ENCODE measurements at regions not wholly inside any gene's neighbourhood (a gene's known extent, or its start where the extent isn't known, plus 50 kb on each side); places are given as distances from the start of the nearest gene placed in this dataset.
A peak's percentile ranks its signal among the peaks of the same experiment; 100 is the strongest.
"Not testable (repeated sequence)": the region's sequence is repeated elsewhere in the genome, so short reads cannot be mapped to it uniquely, and the experiment has no call there.

DNA sequence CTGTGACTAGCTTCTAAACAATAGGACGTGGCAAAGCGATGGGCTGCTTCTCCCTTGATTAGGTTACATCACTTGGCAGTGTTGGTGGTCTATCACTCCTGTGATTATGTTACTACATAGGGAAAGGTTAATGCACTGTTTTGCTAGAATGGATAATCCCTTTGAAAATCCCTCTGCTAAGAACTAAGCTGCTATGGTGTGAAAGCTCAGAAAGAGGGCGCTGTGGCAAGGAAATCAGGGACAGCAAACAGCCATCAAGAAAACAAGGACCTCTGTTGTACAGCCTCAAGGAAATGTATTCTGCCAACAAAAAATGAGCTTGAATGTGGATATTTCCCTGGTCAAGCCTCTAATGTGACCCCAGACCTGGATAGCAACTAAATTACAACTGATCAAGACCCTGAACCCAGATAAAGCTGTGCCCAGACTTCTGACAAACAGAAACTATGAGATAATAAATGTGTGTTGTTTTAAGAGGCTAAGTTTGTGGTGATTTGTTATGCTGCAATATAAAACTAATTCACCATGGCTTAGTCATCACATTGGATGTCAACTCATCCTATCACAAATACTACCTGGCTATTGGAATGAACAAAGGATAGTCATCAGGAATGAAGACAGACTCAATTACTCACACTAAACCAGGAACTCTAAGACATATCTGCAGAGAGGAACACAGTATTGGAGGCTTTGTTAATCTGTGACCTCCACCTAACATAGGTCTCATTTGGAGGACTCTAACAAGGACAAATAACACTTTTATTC is 1215.9 kb downstream of the EFNA5 start:
- peak in 24 of 56 donors; percentile 0 to 32 (median 8) for DNase-seq

- DNase-seq = no peak
Measured at GRCh38 chr5:106454050-106454449, 1216.7 kb downstream of the EFNA5 start.

DNA sequence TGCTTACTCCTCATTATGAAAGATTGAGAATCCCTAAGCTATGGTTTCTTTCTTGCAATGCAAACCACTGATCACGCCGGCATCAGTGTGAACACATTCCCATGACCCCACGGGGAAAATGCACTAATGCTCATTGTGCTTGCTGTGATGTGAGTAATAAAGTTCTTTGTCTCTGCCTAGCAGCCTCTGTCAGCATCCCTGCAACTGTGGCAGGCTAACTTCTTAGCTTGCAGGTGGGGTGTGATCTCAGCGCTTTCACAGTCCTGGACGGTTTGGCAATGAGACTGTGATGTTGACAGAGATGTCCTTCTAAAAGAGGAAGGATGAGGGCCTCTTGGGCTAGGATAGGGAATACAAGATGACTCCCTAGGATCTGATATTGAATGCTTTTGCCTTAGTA is 1218.7 kb downstream of the EFNA5 start:
- peak in 1 of 56 donors; percentile 1 for DNase-seq

DNA sequence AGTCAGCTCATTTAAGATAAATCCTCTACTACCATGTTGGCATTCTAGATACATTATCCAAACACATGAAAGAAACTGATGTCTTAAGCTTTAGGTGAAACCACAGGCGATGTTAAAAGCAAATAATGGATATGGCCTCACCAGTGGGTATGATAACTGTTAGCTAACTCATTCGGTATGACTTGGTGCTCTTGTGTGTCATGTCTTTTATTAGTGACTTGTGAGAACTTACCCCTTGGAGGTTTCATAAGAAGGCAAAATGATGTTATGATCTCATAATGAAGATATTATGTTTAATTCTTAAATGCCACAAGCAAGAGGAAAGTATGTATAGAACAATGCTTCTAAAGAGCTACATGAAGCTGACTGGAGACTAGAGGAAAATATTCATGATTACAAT is 1227.0 kb downstream of the EFNA5 start:
- no peak for DNase-seq

- DNase-seq = no peak
Measured at GRCh38 chr5:106435185-106435584, 1235.6 kb downstream of the EFNA5 start.

- not testable (repeated sequence) for DNase-seq
Measured at GRCh38 chr5:106430733-106431132, 1240.0 kb downstream of the EFNA5 start.

DNA sequence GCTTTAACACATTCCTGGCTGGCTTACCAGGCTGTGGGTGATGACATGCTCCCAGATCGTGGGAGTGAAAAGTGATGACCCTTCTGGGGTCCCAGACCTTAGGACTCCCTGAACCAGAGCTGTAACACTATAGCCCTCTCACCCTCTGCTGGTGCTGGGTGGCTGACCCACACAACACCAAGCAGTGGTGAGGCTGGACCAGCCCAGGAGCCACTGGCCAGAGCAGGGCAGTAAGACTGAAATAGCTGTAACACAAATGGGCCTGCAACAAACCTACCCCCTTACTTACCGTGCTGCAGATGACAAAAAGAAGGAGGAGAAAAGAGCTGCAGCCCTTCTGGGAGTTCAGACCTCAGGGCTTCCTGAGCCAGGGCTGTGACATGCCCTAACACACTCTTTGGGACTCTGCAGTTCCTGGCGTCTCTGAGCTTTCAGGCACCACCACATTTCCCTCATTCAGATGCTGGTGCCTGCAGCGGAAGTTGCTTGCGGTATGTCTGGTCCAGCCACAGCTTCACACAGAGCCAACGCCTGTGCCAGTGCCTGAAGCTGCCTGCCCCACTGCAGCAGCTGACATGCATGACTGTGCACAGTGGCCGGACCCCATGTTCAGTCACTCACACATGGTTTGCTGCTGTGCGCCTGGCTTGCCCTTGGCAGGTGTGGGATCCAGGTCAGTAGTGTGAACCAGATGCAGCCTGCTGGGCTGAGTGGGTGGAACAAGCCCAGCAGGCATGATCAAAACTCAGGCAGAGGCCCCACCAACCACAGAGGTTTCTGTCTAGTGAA is 1247.4 kb downstream of the EFNA5 start:
- no peak for DNase-seq

DNA sequence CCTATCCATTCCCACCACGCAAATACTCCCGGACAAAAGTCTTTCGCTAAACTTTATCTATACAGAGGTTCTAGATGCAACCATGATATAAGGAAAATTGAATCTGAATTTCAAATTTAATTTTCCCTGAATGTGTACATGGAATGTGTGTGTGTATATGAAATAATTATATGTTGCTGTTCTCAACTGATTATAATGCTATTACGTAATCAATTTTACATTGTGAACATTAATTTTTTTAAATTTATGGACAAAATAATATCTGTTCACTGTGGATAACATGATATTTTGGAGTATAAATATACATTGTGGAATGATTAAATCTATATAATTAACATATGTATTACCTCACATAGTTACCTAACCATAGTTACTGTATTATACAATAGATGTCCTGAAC is 1250.6 kb downstream of the EFNA5 start:
- DNase-seq = no peak

DNA sequence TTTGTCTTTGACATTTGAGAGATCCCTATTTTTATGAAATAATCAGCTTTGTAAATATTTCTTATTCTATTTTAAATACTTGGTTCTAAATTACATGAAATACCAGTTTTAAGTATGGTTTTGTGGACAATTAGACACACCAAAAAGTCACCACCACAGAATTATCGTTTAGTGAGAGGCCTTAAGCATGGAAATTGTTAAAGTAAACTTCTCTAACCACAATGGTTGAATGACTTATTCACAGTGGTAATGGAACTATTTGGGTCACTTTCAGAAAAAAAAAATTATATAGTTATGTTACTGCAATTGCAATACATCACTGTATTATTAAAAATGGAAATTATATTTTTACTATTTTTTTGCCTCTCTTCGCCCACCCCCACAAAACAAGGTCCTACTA is 1252.5 kb downstream of the EFNA5 start:
- DNase-seq = no peak

DNA sequence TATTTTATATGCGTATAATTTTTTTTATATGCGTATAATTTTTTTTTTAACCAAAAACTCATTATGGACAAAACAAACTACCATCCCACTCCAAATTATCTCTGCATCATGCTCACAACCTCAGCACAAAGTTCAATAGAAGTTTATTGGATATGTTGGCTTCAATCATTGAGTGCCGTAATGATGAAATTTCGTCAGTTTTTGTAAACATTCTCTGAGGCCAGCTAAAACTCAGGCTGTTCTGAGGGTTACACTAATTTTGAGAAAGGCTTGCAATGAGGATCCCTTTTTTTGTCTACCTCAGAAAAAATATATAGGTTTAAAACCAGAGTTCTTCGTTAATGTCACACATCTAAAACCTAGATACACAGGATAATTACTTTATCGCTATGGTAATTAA is 1253.2 kb downstream of the EFNA5 start:
- no peak for DNase-seq

DNA sequence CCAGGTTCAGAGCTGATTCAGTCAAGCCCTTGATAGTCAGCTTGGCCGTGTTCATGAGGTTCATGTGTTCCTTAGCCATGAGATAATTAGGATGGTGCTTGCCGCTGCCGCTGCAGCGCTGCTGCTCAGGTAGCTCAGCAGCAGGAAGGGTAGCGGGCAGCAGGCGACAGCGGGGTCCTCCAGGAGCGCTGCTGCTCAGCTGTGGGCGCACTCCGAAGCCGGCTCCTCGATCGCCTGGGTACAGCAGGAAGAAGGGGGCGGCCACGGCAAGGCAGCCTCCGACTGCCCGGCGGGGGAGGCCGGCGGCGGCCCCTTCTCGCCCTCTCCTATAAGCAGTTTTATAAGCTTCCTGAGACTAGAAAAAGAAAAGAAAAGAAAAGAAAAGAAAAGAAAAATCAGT is 1253.6 kb downstream of the EFNA5 start:
- DNase-seq = no peak

- DNase-seq = no peak
Measured at GRCh38 chr5:106415541-106415940, 1255.2 kb downstream of the EFNA5 start.

DNA sequence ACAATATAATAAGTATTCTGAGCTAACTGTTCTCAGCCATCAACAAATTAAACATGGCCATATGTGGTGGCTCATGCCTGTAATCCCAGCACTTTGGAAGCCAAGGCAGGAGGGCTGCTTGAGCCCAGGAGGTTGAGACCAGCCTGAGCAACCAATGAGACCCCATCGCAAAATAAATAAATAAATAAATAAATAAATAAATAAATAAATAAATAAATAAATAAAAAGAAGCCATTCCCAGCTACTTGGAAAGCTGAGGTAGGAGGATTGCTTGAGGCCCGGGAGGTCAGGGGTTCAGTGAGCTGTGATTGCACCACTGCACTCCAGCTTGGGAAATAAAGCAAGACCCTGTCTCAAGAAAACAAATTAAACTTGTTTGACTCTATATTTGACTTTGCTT is 1256.4 kb downstream of the EFNA5 start:
- DNase-seq = no peak

DNA sequence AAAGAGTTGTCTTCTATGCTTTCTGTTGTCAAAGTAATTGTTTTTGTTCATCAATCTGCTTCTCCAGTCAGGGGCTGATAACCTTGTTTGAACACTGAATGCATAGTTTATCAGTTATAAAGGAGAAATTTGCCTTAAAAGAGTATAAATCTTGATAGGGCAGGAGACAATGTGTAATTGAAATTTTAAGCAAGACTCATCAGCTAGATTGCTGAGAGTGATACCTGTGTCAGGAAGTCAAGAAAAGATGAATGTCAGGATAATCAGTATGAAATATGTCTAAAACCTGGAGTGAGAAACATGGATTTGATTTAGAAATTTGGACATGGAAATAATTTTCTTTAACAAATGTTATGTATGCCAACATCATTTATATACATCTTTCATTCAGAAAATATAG is 1258.1 kb downstream of the EFNA5 start:
- no peak for DNase-seq

DNA sequence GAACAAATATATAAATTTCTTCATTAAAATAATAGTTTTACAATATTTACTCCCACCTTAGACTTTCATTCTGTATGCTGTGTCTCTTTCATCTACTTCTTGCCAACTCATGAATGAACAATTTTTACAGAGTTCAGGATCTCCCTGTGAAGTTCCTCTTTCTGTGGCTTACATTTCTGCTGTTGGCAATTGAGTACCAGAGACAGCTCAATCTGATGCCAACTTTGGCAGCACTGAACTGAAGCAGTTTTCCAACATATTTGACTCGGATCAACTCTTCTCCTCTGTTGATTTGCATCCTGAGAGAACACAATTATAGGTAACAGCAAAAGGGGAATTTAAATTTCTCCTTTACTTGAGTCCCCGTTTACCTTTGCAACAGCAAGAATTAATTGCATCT is 1262.2 kb downstream of the EFNA5 start:
- DNase-seq = no peak

DNA sequence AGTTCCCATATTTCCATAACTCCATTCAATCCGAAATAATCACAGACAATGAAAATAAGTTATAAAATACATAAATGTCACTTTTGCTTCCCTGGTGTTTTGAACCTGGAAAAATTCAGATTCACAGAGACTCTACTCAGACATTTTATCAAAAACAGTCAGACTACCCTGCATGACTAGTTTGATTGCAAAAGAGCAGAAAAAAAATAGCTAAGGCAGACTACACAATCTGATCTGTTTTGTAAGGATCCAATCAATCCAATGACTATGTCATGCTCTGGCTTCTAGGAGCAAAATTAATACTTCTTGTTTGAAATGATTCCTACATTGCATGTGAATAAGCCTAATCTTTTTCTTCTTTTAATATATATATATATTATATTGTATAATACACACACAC is 1262.6 kb downstream of the EFNA5 start:
- no peak for DNase-seq

DNA sequence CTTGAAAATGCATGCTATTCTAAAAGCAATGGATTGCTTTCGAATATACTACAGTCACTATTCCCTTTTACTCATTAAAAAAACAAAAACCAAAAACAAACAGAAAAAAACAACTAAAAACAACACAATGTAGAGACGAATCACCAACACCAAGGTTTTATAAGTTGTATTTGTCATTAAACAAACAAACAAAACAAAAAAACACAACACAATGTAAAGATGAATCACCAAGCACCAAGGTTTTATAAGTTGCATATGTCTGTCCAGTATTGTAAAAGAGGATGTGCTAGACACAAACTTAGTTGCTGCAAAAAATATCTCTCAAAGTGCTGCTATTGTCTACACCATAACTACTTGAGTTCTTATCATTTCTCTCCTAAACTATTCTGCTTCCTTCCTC is 1269.2 kb downstream of the EFNA5 start:
- DNase-seq = no peak

- no peak for DNase-seq
Measured at GRCh38 chr5:106399391-106399790, 1271.3 kb downstream of the EFNA5 start.

GRCh38 chr5:106397700-106398099 is 1273.0 kb downstream of the EFNA5 start:
- DNase-seq = no peak

DNA sequence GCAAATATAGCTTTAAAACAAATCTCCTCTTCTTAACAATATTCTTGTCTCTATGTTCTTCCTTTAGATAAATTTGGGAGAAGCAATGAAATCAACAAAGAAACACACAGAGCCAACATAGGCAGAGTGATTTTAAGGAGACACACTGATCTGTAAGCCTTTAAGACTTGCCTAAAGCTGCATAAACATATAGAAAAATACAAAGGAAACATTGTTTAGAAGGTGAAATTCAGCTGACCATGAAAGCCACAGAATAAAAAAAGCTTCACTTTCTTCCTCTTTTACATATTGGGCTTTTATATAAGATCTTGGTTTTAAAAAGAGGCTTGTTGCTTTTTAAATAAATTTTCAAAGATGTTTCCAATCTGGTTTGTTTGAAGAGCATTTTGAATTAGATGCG is 1277.5 kb downstream of the EFNA5 start:
- DNase-seq = no peak

- no peak for DNase-seq
Measured at GRCh38 chr5:106392766-106393165, 1278.0 kb downstream of the EFNA5 start.

DNA sequence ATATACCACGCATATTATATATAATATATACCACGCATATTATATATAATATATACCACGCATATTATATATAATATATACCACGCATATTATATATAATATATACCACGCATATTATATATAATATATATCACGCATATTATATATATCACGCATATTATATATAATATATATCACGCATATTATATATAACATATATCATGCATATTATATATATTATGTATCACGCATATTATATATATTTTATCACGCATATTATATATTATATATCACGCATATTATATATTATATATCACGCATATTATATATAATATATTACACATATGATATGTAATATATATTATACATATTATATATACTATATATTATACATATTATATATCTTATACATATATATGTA is 1283.0 kb downstream of the EFNA5 start:
- DNase-seq = not testable (repeated sequence)

- DNase-seq = no peak
Measured at GRCh38 chr5:106386287-106386686, 1284.5 kb downstream of the EFNA5 start.

Data from nucleus accumbens (tissue), 56 donors.